Parathyroid adenoma (tissue), 2 donors: ENCODE measurements at regions not wholly inside any gene's neighbourhood (a gene's known extent, or its start where the extent isn't known, plus 50 kb on each side); places are given as distances from the start of the nearest gene placed in this dataset.
"Not testable (repeated sequence)": the region's sequence is repeated elsewhere in the genome, so short reads cannot be mapped to it uniquely, and the experiment has no call there.

Experiments
- H2AFZ ChIP-seq: fragments of 300-600 bp; sonication (generic); one replicate; pipeline ENCODE4 v1.7.0; 2017; ENCODE audit warnings: antibody characterized with exemption, mild to moderate bottlenecking
- H3K27ac ChIP-seq: fragments of 300-600 bp; sonication (generic); one replicate; pipeline ENCODE4 v1.7.0; 2017
- H3K27me3 ChIP-seq: fragments of 300-600 bp; sonication (generic); one replicate; pipeline ENCODE4 v1.7.0; 2017; ENCODE audit warnings: low read length; ENCODE audit not compliant: control insufficient read depth, insufficient read depth
- H3K36me3 ChIP-seq: fragments of 300-600 bp; sonication (generic); one replicate; pipeline ENCODE4 v1.7.0; 2017; ENCODE audit warnings: low read length; ENCODE audit not compliant: control insufficient read depth, insufficient read depth
- H3K4me1 ChIP-seq: fragments of 300-600 bp; sonication (generic); one replicate; pipeline ENCODE4 v1.7.0; 2017; ENCODE audit warnings: control low read depth
- H3K4me2 ChIP-seq: fragments of 300-600 bp; sonication (generic); one replicate; pipeline ENCODE4 v1.7.0; 2017; ENCODE audit warnings: low read length
- H3K4me3 ChIP-seq: fragments of 300-600 bp; sonication (generic); one replicate; pipeline ENCODE4 v1.7.0; 2017; ENCODE audit warnings: low read depth, low read length
- H3K79me2 ChIP-seq: fragments of 300-600 bp; sonication (generic); one replicate; pipeline ENCODE4 v1.7.0; 2017; ENCODE audit warnings: control low read depth
- H3K9ac ChIP-seq: fragments of 300-600 bp; sonication (generic); one replicate; pipeline ENCODE4 v1.7.0; 2017; ENCODE audit warnings: mild to moderate bottlenecking
- H3K9me3 ChIP-seq: fragments of 300-600 bp; sonication (generic); one replicate; pipeline ENCODE4 v1.7.0; 2017; ENCODE audit warnings: low read length; ENCODE audit not compliant: control insufficient read depth
- CTCF ChIP-seq: fragments of 300-600 bp; sonication (generic); IDR thresholded peaks from one replicate; pipeline ENCODE4 v1.7.0; 2017; ENCODE audit warnings: antibody characterized with exemption, mild to moderate bottlenecking
- donor health status: primary hyperparathyroidism.

- TF ChIP-seq CTCF: no peak
- Histone ChIP-seq H3K27ac (no peak overlapping the region), H3K36me3 (no peaks in the 10 kb centered on the region), H3K4me1 (no peaks in the 10 kb centered on the region), H3K4me3 (no peak overlapping the region), H2AFZ (no peak overlapping the region), H3K9ac (no peak overlapping the region), H3K4me2 (no peak overlapping the region), H3K27me3 (no peaks in the 10 kb centered on the region), H3K9me3 (no peaks in the 10 kb centered on the region), H3K79me2 (no peaks in the 10 kb centered on the region)
Measured at GRCh38 chr5:117736698-117737097, 1162.1 kb upstream of the SEMA6A start.

- Histone ChIP-seq H3K27me3 (no peaks in the 10 kb centered on the region), H3K9me3 (no peaks in the 10 kb centered on the region), H3K4me1 (no peaks in the 10 kb centered on the region), H3K9ac (no peak overlapping the region), H3K27ac (no peak overlapping the region), H3K79me2 (no peaks in the 10 kb centered on the region), H2AFZ (no peak overlapping the region), H3K4me2 (no peak overlapping the region), H3K36me3 (no peaks in the 10 kb centered on the region), H3K4me3 (no peak overlapping the region)
- no peak for TF ChIP-seq CTCF
Measured at GRCh38 chr5:117734056-117734455, 1159.4 kb upstream of the SEMA6A start.

- no peak overlapping the region for H2AFZ ChIP-seq
- no peak overlapping the region for H3K9ac ChIP-seq
- TF ChIP-seq CTCF: no peak
- H3K4me3 ChIP-seq: no peak overlapping the region
- no peak overlapping the region for H3K27ac ChIP-seq
- H3K4me2 ChIP-seq: no peak overlapping the region
- no peaks in the 10 kb centered on the region for H3K4me1 ChIP-seq
- no peaks in the 10 kb centered on the region for H3K36me3 ChIP-seq
- H3K27me3 ChIP-seq: no peaks in the 10 kb centered on the region
- no peaks in the 10 kb centered on the region for H3K9me3 ChIP-seq
- H3K79me2 ChIP-seq: no peaks in the 10 kb centered on the region
Measured at GRCh38 chr5:117733051-117733450, 1158.4 kb upstream of the SEMA6A start.

- no peaks in the 10 kb centered on the region for H3K9me3 ChIP-seq
- H3K27ac ChIP-seq: no peak overlapping the region
- no peaks in the 10 kb centered on the region for H3K36me3 ChIP-seq
- H3K4me3 ChIP-seq: no peak overlapping the region
- H3K27me3 ChIP-seq: no peaks in the 10 kb centered on the region
- TF ChIP-seq CTCF: no peak
- H3K4me2 ChIP-seq: no peak overlapping the region
- H3K9ac ChIP-seq: no peak overlapping the region
- H2AFZ ChIP-seq: no peak overlapping the region
- H3K4me1 ChIP-seq: no peaks in the 10 kb centered on the region
- no peaks in the 10 kb centered on the region for H3K79me2 ChIP-seq
Measured at GRCh38 chr5:117732264-117732663, 1157.6 kb upstream of the SEMA6A start.

GRCh38 chr5:117731446-117731845, 1156.8 kb upstream of the SEMA6A start:
- Histone ChIP-seq H3K27me3 (no peaks in the 10 kb centered on the region), H3K79me2 (no peaks in the 10 kb centered on the region), H3K27ac (no peak overlapping the region), H3K4me1 (no peaks in the 10 kb centered on the region), H3K36me3 (no peaks in the 10 kb centered on the region), H3K4me2 (no peak overlapping the region), H3K4me3 (no peak overlapping the region), H3K9ac (no peak overlapping the region), H2AFZ (no peak overlapping the region), H3K9me3 (no peaks in the 10 kb centered on the region)
- TF ChIP-seq CTCF: no peak

GRCh38 chr5:117720784-117721183, 1146.2 kb upstream of the SEMA6A start:
- H2AFZ ChIP-seq, H3K79me2 ChIP-seq, H3K9me3 ChIP-seq, H3K36me3 ChIP-seq, H3K4me3 ChIP-seq, H3K4me1 ChIP-seq, H3K27ac ChIP-seq, H3K27me3 ChIP-seq, H3K4me2 ChIP-seq, H3K9ac ChIP-seq: not testable (repeated sequence)
